Stimulated activated CD4-positive, alpha-beta T cell treated with anti-CD3 and anti-CD28 coated beads, TNF-alpha, amount 100 ng/mL, for 24 hours (primary cell): ENCODE measurements at regions not wholly inside any gene's neighbourhood (a gene's known extent, or its start where the extent isn't known, plus 50 kb on each side); places are given as distances from the start of the nearest gene placed in this dataset.

Experiments used
- DNase-seq, 3 experiments: peaks; one replicate each; pipeline ENCODE4 v3.0.0-alpha.2; 2020; ENCODE audit warnings: low read depth in 3 of 3

GRCh38 chr17:17398188-17398942 lies 78.4 kb upstream of the MED9 start:
- no peak for DNase-seq

- DNase-seq: no peak
These were observed 77.6 kb upstream of the MED9 start for GRCh38 chr17:17398943-17399926.

- DNase-seq: no peak
These were observed 76.7 kb upstream of the MED9 start for GRCh38 chr17:17400070-17400469.

- DNase-seq: no peak
These were observed 76.1 kb upstream of the MED9 start for GRCh38 chr17:17400566-17401184.

GRCh38 chr17:17401271-17401781 lies 75.5 kb upstream of the MED9 start:
- no peak for DNase-seq

- DNase-seq: no peak
These were observed 74.2 kb upstream of the MED9 start for GRCh38 chr17:17402558-17402957.

GRCh38 chr17:17403065-17403464 lies 73.7 kb upstream of the MED9 start:
- no peak for DNase-seq

GRCh38 chr17:17403899-17404576 lies 72.8 kb upstream of the MED9 start:
- peak in 2 of 3 experiments; percentile 22 to 32 for DNase-seq

GRCh38 chr17:17405673-17406072 lies 71.1 kb upstream of the MED9 start:
- no peak for DNase-seq

- no peak for DNase-seq
These were observed 70.6 kb upstream of the MED9 start for GRCh38 chr17:17406225-17406624.

GRCh38 chr17:17408236-17408794 lies 68.5 kb upstream of the MED9 start:
- no peak for DNase-seq

- no peak for DNase-seq
These were observed 66.4 kb upstream of the MED9 start for GRCh38 chr17:17410357-17410756.

GRCh38 chr17:17411692-17412091 lies 65.1 kb upstream of the MED9 start:
- DNase-seq: no peak

- no peak for DNase-seq
These were observed 64.5 kb upstream of the MED9 start for GRCh38 chr17:17412326-17412725.

GRCh38 chr17:17413215-17413792 lies 63.5 kb upstream of the MED9 start:
- DNase-seq: no peak

GRCh38 chr17:17413821-17414220 lies 63.0 kb upstream of the MED9 start:
- DNase-seq: no peak

- DNase-seq: no peak
These were observed 62.4 kb upstream of the MED9 start for GRCh38 chr17:17414341-17414805.

GRCh38 chr17:17415006-17415405 lies 61.8 kb upstream of the MED9 start:
- DNase-seq: no peak

GRCh38 chr17:17416007-17416399 lies 60.8 kb upstream of the MED9 start:
- DNase-seq: peak in 1 of 3 experiments; percentile 3
